ENCODE measurements at regions not wholly inside any gene's neighbourhood (a gene's known extent, or its start where the extent isn't known, plus 50 kb on each side); places are given as distances from the start of the nearest gene placed in this dataset.

GRCh38 chr4:60002603-60003337 lies 1197.4 kb upstream of the ADGRL3 start:
- no peaks in the 10 kb centered on the region for H3K27me3 ChIP-seq (ENCODE audit: insufficient read depth, low read length)
- no peaks in the 10 kb centered on the region for H3K4me1 ChIP-seq (ENCODE audit: insufficient read depth, low read length)
- H3K9me3 ChIP-seq (ENCODE audit: low read depth, low read length) = no peaks in the 10 kb centered on the region
- no peak overlapping the region for H3K4me3 ChIP-seq (ENCODE audit: low read length)

- H3K4me1 ChIP-seq (ENCODE audit: insufficient read depth, low read length) = no peaks in the 10 kb centered on the region
- no peak overlapping the region for H3K4me3 ChIP-seq (ENCODE audit: low read length)
- no peaks in the 10 kb centered on the region for H3K9me3 ChIP-seq (ENCODE audit: low read depth, low read length)
- no peaks in the 10 kb centered on the region for H3K27me3 ChIP-seq (ENCODE audit: insufficient read depth, low read length)
Observed at GRCh38 chr4:60013464-60014184, 1186.5 kb upstream of the ADGRL3 start.

GRCh38 chr4:60016971-60017370 lies 1183.2 kb upstream of the ADGRL3 start:
- no peaks in the 10 kb centered on the region for H3K9me3 ChIP-seq (ENCODE audit: low read depth, low read length)
- H3K4me3 ChIP-seq (ENCODE audit: low read length) = no peak overlapping the region
- H3K27me3 ChIP-seq (ENCODE audit: insufficient read depth, low read length) = no peaks in the 10 kb centered on the region
- H3K4me1 ChIP-seq (ENCODE audit: insufficient read depth, low read length) = no peaks in the 10 kb centered on the region

- Histone ChIP-seq H3K4me1 (ENCODE audit: insufficient read depth, low read length) (no peaks in the 10 kb centered on the region), H3K4me3 (ENCODE audit: low read length) (no peak overlapping the region), H3K27me3 (ENCODE audit: insufficient read depth, low read length) (no peaks in the 10 kb centered on the region), H3K9me3 (ENCODE audit: low read depth, low read length) (no peaks in the 10 kb centered on the region)
Observed at GRCh38 chr4:60019180-60019579, 1180.9 kb upstream of the ADGRL3 start.

GRCh38 chr4:60019946-60020345 lies 1180.2 kb upstream of the ADGRL3 start:
- H3K9me3 ChIP-seq (ENCODE audit: low read depth, low read length) = no peaks in the 10 kb centered on the region

GRCh38 chr4:60020389-60020788 lies 1179.7 kb upstream of the ADGRL3 start:
- Histone ChIP-seq H3K4me1 (ENCODE audit: insufficient read depth, low read length) (no peaks in the 10 kb centered on the region), H3K4me3 (ENCODE audit: low read length) (no peak overlapping the region), H3K27me3 (ENCODE audit: insufficient read depth, low read length) (no peaks in the 10 kb centered on the region), H3K9me3 (ENCODE audit: low read depth, low read length) (no peaks in the 10 kb centered on the region)

More at GRCh38 chr4:60019946-60020345, 1180.2 kb upstream of the ADGRL3 start:
- Histone ChIP-seq H3K27me3 (ENCODE audit: insufficient read depth, low read length) (no peaks in the 10 kb centered on the region), H3K4me3 (ENCODE audit: low read length) (no peak overlapping the region), H3K4me1 (ENCODE audit: insufficient read depth, low read length) (no peaks in the 10 kb centered on the region)

GRCh38 chr4:60033826-60034225 lies 1166.3 kb upstream of the ADGRL3 start:
- Histone ChIP-seq H3K4me1 (ENCODE audit: insufficient read depth, low read length) (no peaks in the 10 kb centered on the region), H3K4me3 (ENCODE audit: low read length) (no peak overlapping the region), H3K27me3 (ENCODE audit: insufficient read depth, low read length) (no peaks in the 10 kb centered on the region), H3K9me3 (ENCODE audit: low read depth, low read length) (peaks cover 13% of the 10 kb centered on the region)

GRCh38 chr4:60034361-60034760 lies 1165.8 kb upstream of the ADGRL3 start:
- Histone ChIP-seq H3K9me3 (ENCODE audit: low read depth, low read length) (peaks cover 13% of the 10 kb centered on the region), H3K27me3 (ENCODE audit: insufficient read depth, low read length) (no peaks in the 10 kb centered on the region), H3K4me3 (ENCODE audit: low read length) (no peak overlapping the region), H3K4me1 (ENCODE audit: insufficient read depth, low read length) (no peaks in the 10 kb centered on the region)

- Histone ChIP-seq H3K27me3 (ENCODE audit: insufficient read depth, low read length) (no peaks in the 10 kb centered on the region), H3K9me3 (ENCODE audit: low read depth, low read length) (no peaks in the 10 kb centered on the region), H3K4me3 (ENCODE audit: low read length) (no peak overlapping the region)
Observed at GRCh38 chr4:60039908-60040307, 1160.2 kb upstream of the ADGRL3 start.

GRCh38 chr4:60042231-60042652 lies 1157.9 kb upstream of the ADGRL3 start:
- Histone ChIP-seq H3K4me1 (ENCODE audit: insufficient read depth, low read length) (no peaks in the 10 kb centered on the region), H3K27me3 (ENCODE audit: insufficient read depth, low read length) (no peaks in the 10 kb centered on the region), H3K9me3 (ENCODE audit: low read depth, low read length) (no peaks in the 10 kb centered on the region), H3K4me3 (ENCODE audit: low read length) (no peak overlapping the region)

More at GRCh38 chr4:60039908-60040307, 1160.2 kb upstream of the ADGRL3 start:
- no peaks in the 10 kb centered on the region for H3K4me1 ChIP-seq (ENCODE audit: insufficient read depth, low read length)

- no peak overlapping the region for H3K4me3 ChIP-seq (ENCODE audit: low read length)
- H3K9me3 ChIP-seq (ENCODE audit: low read depth, low read length) = no peaks in the 10 kb centered on the region
- no peaks in the 10 kb centered on the region for H3K27me3 ChIP-seq (ENCODE audit: insufficient read depth, low read length)
- no peaks in the 10 kb centered on the region for H3K4me1 ChIP-seq (ENCODE audit: insufficient read depth, low read length)
Observed at GRCh38 chr4:60042941-60043340, 1157.2 kb upstream of the ADGRL3 start.

GRCh38 chr4:60078984-60079383 lies 1121.1 kb upstream of the ADGRL3 start:
- Histone ChIP-seq H3K9me3 (ENCODE audit: low read depth, low read length) (no peaks in the 10 kb centered on the region), H3K4me3 (ENCODE audit: low read length) (no peak overlapping the region), H3K4me1 (ENCODE audit: insufficient read depth, low read length) (no peaks in the 10 kb centered on the region), H3K27me3 (ENCODE audit: insufficient read depth, low read length) (no peaks in the 10 kb centered on the region)

GRCh38 chr4:60081839-60082238 lies 1118.3 kb upstream of the ADGRL3 start:
- Histone ChIP-seq H3K4me3 (ENCODE audit: low read length) (no peak overlapping the region), H3K4me1 (ENCODE audit: insufficient read depth, low read length) (no peaks in the 10 kb centered on the region), H3K9me3 (ENCODE audit: low read depth, low read length) (no peaks in the 10 kb centered on the region)

GRCh38 chr4:60088807-60089486 lies 1111.2 kb upstream of the ADGRL3 start:
- Histone ChIP-seq H3K4me1 (ENCODE audit: insufficient read depth, low read length) (no peaks in the 10 kb centered on the region), H3K27me3 (ENCODE audit: insufficient read depth, low read length) (no peaks in the 10 kb centered on the region), H3K9me3 (ENCODE audit: low read depth, low read length) (peaks cover 5% of the 10 kb centered on the region), H3K4me3 (ENCODE audit: low read length) (no peak overlapping the region)

More at GRCh38 chr4:60081839-60082238, 1118.3 kb upstream of the ADGRL3 start:
- no peaks in the 10 kb centered on the region for H3K27me3 ChIP-seq (ENCODE audit: insufficient read depth, low read length)

GRCh38 chr4:60089546-60090273 lies 1110.4 kb upstream of the ADGRL3 start:
- Histone ChIP-seq H3K4me1 (ENCODE audit: insufficient read depth, low read length) (no peaks in the 10 kb centered on the region), H3K9me3 (ENCODE audit: low read depth, low read length) (peaks cover 5% of the 10 kb centered on the region), H3K4me3 (ENCODE audit: low read length) (no peak overlapping the region), H3K27me3 (ENCODE audit: insufficient read depth, low read length) (no peaks in the 10 kb centered on the region)
